ENCODE measurements at regions not wholly inside any gene's neighbourhood (a gene's known extent, or its start where the extent isn't known, plus 50 kb on each side); places are given as distances from the start of the nearest gene placed in this dataset.

GRCh38 chr6:145276756-145277155, 458.6 kb downstream of the EPM2A start:
- no peaks in the 10 kb centered on the region for H3K79me1 ChIP-seq (ENCODE audit: low read depth, low read length)
- FAIRE-seq (no peak), DNase-seq (ENCODE audit: low read depth in 1 of 2, low spot score in 2 of 2) (no peak)
- H4K5ac ChIP-seq (ENCODE audit: insufficient read length, low read depth, low read length) = no peak overlapping the region
- ChIA-PET CTCF (ENCODE audit: partially characterized antibody) (no interaction called here), POLR2A (ENCODE audit: partially characterized antibody) (no interaction called here)
- H3K14ac ChIP-seq (ENCODE audit: insufficient read length) = no peak overlapping the region
- no peaks in the 10 kb centered on the region for H4K20me1 ChIP-seq (replicated peaks in 1 of 2; ENCODE audit: control insufficient read depth in 1 of 2, insufficient read depth in 2 of 2, low read length in 2 of 2)
- H3K56ac ChIP-seq (replicated peaks; ENCODE audit: insufficient read length, low read depth, low read length) = no peak overlapping the region
- no peak overlapping the region for H2BK12ac ChIP-seq (ENCODE audit: low read depth, low read length)
- no peak overlapping the region for H3K4ac ChIP-seq (replicated peaks; ENCODE audit: insufficient read length, low read depth, low read length)
- no peak overlapping the region for H3K9ac ChIP-seq (replicated peaks in 1 of 4; ENCODE audit: extremely low read depth in 1 of 4, low read depth in 3 of 4, low read length in 3 of 4)
- no peaks in the 10 kb centered on the region for H3K23me2 ChIP-seq (ENCODE audit: low read depth, low read length)
- H3K4me2 ChIP-seq (ENCODE audit: insufficient read depth in 1 of 2, low read depth in 2 of 2, low read length in 2 of 2) = no peak overlapping the region
- no peak overlapping the region for H2BK15ac ChIP-seq (ENCODE audit: low read length)
- H2BK20ac ChIP-seq (ENCODE audit: low read length) = no peak overlapping the region
- H2BK5ac ChIP-seq (ENCODE audit: low read depth, low read length) = no peak overlapping the region
- no peak overlapping the region for H2AK5ac ChIP-seq (ENCODE audit: low read depth, low read length)
- H4K91ac ChIP-seq (replicated peaks; ENCODE audit: insufficient read length, low read length) = no peak overlapping the region
- H2BK120ac ChIP-seq (replicated peaks; ENCODE audit: low read depth, low read length) = no peak overlapping the region
- no peaks in the 10 kb centered on the region for H3K79me2 ChIP-seq (ENCODE audit: control insufficient read depth in 1 of 2, insufficient read depth in 2 of 2, low read length in 2 of 2)
- H2AFZ ChIP-seq (ENCODE audit: low read length) = no peak overlapping the region
- no peaks in the 10 kb centered on the region for H3K27me3 ChIP-seq (replicated peaks in 1 of 4; ENCODE audit: control insufficient read depth in 3 of 4, extremely low read depth in 1 of 4, insufficient read depth in 3 of 4, low read length in 3 of 4)
- H3K4me3 ChIP-seq (ENCODE audit: extremely low read depth in 1 of 4, insufficient read depth in 2 of 4, low read depth in 3 of 4, low read length in 4 of 4) = no peak overlapping the region
- no peak overlapping the region for H4K8ac ChIP-seq (ENCODE audit: extremely low read depth, insufficient read depth, low read length)
- H3K4me1 ChIP-seq (replicated peaks in 1 of 4; ENCODE audit: control insufficient read depth in 3 of 4, insufficient read depth in 4 of 4, low read length in 3 of 4) = no peaks in the 10 kb centered on the region; a peak in 1 of 7 replicates
- H3K18ac ChIP-seq (ENCODE audit: extremely low read depth, low read length) = no peak overlapping the region
- H3K36me3 ChIP-seq (ENCODE audit: control insufficient read depth in 2 of 4, insufficient read depth in 4 of 4, low read length in 3 of 4) = no peaks in the 10 kb centered on the region
- H3K27ac ChIP-seq (ENCODE audit: low read depth, low read length) = no peak overlapping the region
- no peaks in the 10 kb centered on the region for H3K9me3 ChIP-seq (ENCODE audit: insufficient read depth in 2 of 2, low read depth in 1 of 2, low read length in 1 of 2)
- H3K23ac ChIP-seq (ENCODE audit: insufficient read length) = no peak overlapping the region
- TF ChIP-seq USF2 (IDR thresholded peaks at IDR 0.05; ENCODE audit: low read length) = no peak
- TF ChIP-seq SUZ12 (IDR thresholded peaks at IDR 0.05; ENCODE audit: low read length) = no peak
- no peak for TF ChIP-seq CREB1 (IDR thresholded peaks at IDR 0.05)
- no peak for TF ChIP-seq RBBP5 (IDR thresholded peaks at IDR 0.05; ENCODE audit: borderline replicate concordance, low read depth, low read length)
- no peak for TF ChIP-seq CHD2 (IDR thresholded peaks at IDR 0.05; ENCODE audit: low read length)
- no peak for TF ChIP-seq SIRT6 (IDR thresholded peaks at IDR 0.05; ENCODE audit: low read length)
- TF ChIP-seq FOSL1 (IDR thresholded peaks at IDR 0.05; ENCODE audit: insufficient read depth, low read depth, low read length) = no peak
- no peak for TF ChIP-seq KDM1A (IDR thresholded peaks at IDR 0.05; ENCODE audit: borderline replicate concordance, low read length)
- TF ChIP-seq SP1 (IDR thresholded peaks at IDR 0.05; ENCODE audit: low read depth, low read length) = no peak
- no peak for TF ChIP-seq SP2 (IDR thresholded peaks at IDR 0.05; ENCODE audit: low read length)
- TF ChIP-seq KDM5A (IDR thresholded peaks at IDR 0.05; ENCODE audit: low read length) = no peak
- no peak for TF ChIP-seq CTBP2 (IDR thresholded peaks at IDR 0.05; ENCODE audit: borderline replicate concordance, insufficient read depth, insufficient read length, low read length)
- no peak for TF ChIP-seq ATF2 (IDR thresholded peaks at IDR 0.05; ENCODE audit: low read length)
- no peak for TF ChIP-seq EZH2 (IDR thresholded peaks at IDR 0.05; ENCODE audit: low read depth, low read length, severe bottlenecking)
- TF ChIP-seq BACH1 (IDR thresholded peaks at IDR 0.05; ENCODE audit: low read length) = no peak

Measured in H1 (cell line).